CD14-positive monocyte (primary cell): ENCODE measurements at regions not wholly inside any gene's neighbourhood (a gene's known extent, or its start where the extent isn't known, plus 50 kb on each side); places are given as distances from the start of the nearest gene placed in this dataset.

Experiments
- DNase-seq, 3 donors: peaks; one replicate each; pipeline ENCODE4 v3.0.0-alpha.2; 2011 to 2022
- H2AFZ ChIP-seq: 2 replicates; pipeline ENCODE4 v1.6.0; 2012; ENCODE audit warnings: mild to moderate bottlenecking, low read depth, low read length, inconsistent platforms; ENCODE audit not compliant: insufficient read depth, poor library complexity, severe bottlenecking
- H3K27ac ChIP-seq, 2 donors: 1 replicate in 1 of 2; 2 replicates in 1 of 2; pipeline ENCODE4 v1.5.1; 2012 to 2013; ENCODE audit warnings: low read length in 2 of 2, control low read depth in 1 of 2, inconsistent platforms in 1 of 2, low read depth in 1 of 2, mild to moderate bottlenecking in 1 of 2
- H3K27me3 ChIP-seq, 2 donors: one replicate each; pipeline versions ENCODE4 v1.6.0 to v1.6.1; 2011 to 2013; ENCODE audit warnings: low read length in 2 of 2; ENCODE audit not compliant: control insufficient read depth in 2 of 2, insufficient read depth in 2 of 2
- H3K36me3 ChIP-seq, 2 donors: replicated peaks in 1 of 2; 1 replicate in 1 of 2; 2 replicates in 1 of 2; pipeline versions ENCODE4 v1.5.1 to v1.6.1; 2012 to 2013; ENCODE audit warnings: low read length in 2 of 2, control low read depth in 1 of 2, inconsistent platforms in 1 of 2, mild to moderate bottlenecking in 1 of 2; ENCODE audit not compliant: insufficient read depth in 2 of 2, control insufficient read depth in 1 of 2
- H3K4me1 ChIP-seq, 2 donors: 1 replicate in 1 of 2; 2 replicates in 1 of 2; pipeline versions ENCODE4 v1.5.1 to v1.6.1; 2012 to 2013; ENCODE audit warnings: low read length in 2 of 2, control low read depth in 1 of 2, inconsistent platforms in 1 of 2, mild to moderate bottlenecking in 1 of 2, moderate library complexity in 1 of 2; ENCODE audit not compliant: insufficient read depth in 2 of 2, control insufficient read depth in 1 of 2
- H3K4me2 ChIP-seq: replicated peaks from 2 replicates; pipeline ENCODE3; 2012; ENCODE audit warnings: low read length, moderate library complexity, mild to moderate bottlenecking; ENCODE audit not compliant: poor library complexity, severe bottlenecking; ENCODE audit errors: extremely low read depth
- H3K4me3 ChIP-seq, 3 experiments: fragments of 200-600 bp in 1 of 3; sonication (generic) in 1 of 3; replicated peaks in 1 of 3; 1 replicate in 2 of 3; 2 replicates in 1 of 3; pipeline ENCODE4 v1.5.1; 2011 to 2013; ENCODE audit warnings: low read length in 3 of 3, mild to moderate bottlenecking in 3 of 3, control low read depth in 2 of 3, low read depth in 2 of 3, inconsistent platforms in 1 of 3, moderate library complexity in 1 of 3
- H3K79me2 ChIP-seq: 2 replicates; pipeline ENCODE4 v1.6.0; 2012; ENCODE audit warnings: mild to moderate bottlenecking, control low read depth, inconsistent platforms, low read length, moderate library complexity; ENCODE audit not compliant: insufficient read depth
- H3K9ac ChIP-seq: 2 replicates; pipeline ENCODE4 v1.6.0; 2017; ENCODE audit warnings: low read length, mild to moderate bottlenecking; ENCODE audit not compliant: insufficient read depth, poor library complexity, severe bottlenecking
- H3K9me3 ChIP-seq, 2 donors: replicated peaks in 1 of 2; 1 replicate in 1 of 2; 2 replicates in 1 of 2; pipeline versions ENCODE4 v1.5.1 to v1.6.1; 2012 to 2013; ENCODE audit warnings: low read length in 2 of 2, control low read depth in 1 of 2; ENCODE audit not compliant: control insufficient read depth in 1 of 2, insufficient read depth in 1 of 2
- H4K20me1 ChIP-seq: 2 replicates; pipeline ENCODE4 v1.6.0; 2012; ENCODE audit warnings: mild to moderate bottlenecking, low read length, control low read depth, moderate library complexity; ENCODE audit not compliant: insufficient read depth
- H3K27ac Mint-ChIP-seq, 7 donors: one replicate each; pipeline ENCODE4 v1.8.0; 2020; ENCODE audit warnings: mild to moderate bottlenecking in 7 of 7, mixed read lengths in 7 of 7, moderate library complexity in 6 of 7, inconsistent platforms in 2 of 7
- H3K27me3 Mint-ChIP-seq, 3 donors: one replicate each; pipeline ENCODE4 v1.8.0; 2021 to 2022; ENCODE audit warnings: low read depth in 3 of 3, mild to moderate bottlenecking in 3 of 3, mixed read lengths in 3 of 3, moderate library complexity in 3 of 3, inconsistent platforms in 1 of 3
- H3K36me3 Mint-ChIP-seq, 2 donors: one replicate each; pipeline ENCODE4 v1.8.0; 2020; ENCODE audit warnings: mixed read lengths in 2 of 2, inconsistent platforms in 1 of 2, mild to moderate bottlenecking in 1 of 2
- H3K4me1 Mint-ChIP-seq: one replicate; pipeline ENCODE4 v1.8.0; 2020; ENCODE audit warnings: mild to moderate bottlenecking, mixed read lengths
- H3K4me3 Mint-ChIP-seq, 2 donors: one replicate each; pipeline ENCODE4 v1.8.0; 2020; ENCODE audit warnings: mild to moderate bottlenecking in 2 of 2, mixed read lengths in 2 of 2, moderate library complexity in 1 of 2
- H3K9me3 Mint-ChIP-seq, 7 donors: one replicate each; pipeline ENCODE4 v1.8.0; 2020 to 2022; ENCODE audit warnings: mixed read lengths in 7 of 7, mild to moderate bottlenecking in 6 of 7, moderate library complexity in 6 of 7, inconsistent platforms in 2 of 7
- WGBS: methylation state at CpG from one replicate; pipeline ENCODE4 v1.1.5; 2013; ENCODE audit warnings: missing lambda C conversion rate; ENCODE audit not compliant: insufficient coverage; 5-methylcytosine and 5-hydroxymethylcytosine counted together
- intact Hi-C, 2 donors: fragments of 100-400 bp; cut with micrococcal nuclease; formaldehyde crosslinking; loops; one replicate each; pipeline versions ENCODE4 v1.15.0 to v1.15.1; 2023
- TF ChIP-seq, protein P1 (sequence below): fragments of 200-600 bp; IDR thresholded peaks from one replicate; pipeline ENCODE4 v1.8.0; 2022; ENCODE audit warnings: antibody characterized with exemption, mild to moderate bottlenecking

DNA sequence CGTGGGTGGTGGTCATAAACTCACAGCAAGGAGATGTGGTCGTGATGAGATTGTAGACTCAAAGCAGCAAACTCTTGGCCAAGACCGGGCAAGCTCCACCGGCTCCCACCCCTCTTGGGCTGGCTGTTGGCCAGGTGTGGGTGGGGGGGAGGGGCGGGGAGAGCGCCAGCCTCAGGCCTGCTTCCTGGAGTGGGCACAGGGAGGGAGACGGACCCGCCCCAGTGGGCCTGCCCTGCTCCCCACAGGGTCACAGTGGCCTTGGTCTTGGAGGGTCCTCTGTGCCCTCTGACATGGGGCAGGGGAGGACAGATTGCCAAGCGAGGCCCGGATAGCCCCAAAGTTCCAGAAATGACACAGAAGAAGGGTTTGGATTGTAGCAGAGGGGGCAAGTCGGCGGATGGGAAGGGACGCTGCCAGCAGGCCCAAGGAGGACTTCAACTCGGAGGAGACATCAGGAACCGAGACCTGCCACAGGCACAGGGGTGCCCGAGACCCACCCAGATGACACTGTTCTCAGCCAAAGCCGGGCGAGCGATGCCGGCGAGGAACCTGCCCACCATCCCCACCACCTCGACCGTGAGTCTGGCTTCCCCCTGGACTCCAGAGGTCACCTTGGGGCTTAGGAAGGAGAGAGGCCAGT lies 85.4 kb upstream of the ACTRT2 start:
- Mint-ChIP-seq H3K4me1 (no peaks in the 10 kb centered on the region), H3K27ac (no peak overlapping the region), H3K4me3 (no peak overlapping the region), H3K36me3 (no peaks in the 10 kb centered on the region), H3K27me3 (peaks cover 0 to 4% (median 3%) of the 10 kb centered on the region in 3 donors), H3K9me3 (peaks cover 3 to 14% (median 8%) of the 10 kb centered on the region in 7 donors)
- Histone ChIP-seq H2AFZ (no peak overlapping the region), H3K27me3 (no peaks in the 10 kb centered on the region), H3K4me3 (no peak overlapping the region), H3K4me1 (no peaks in the 10 kb centered on the region), H4K20me1 (no peaks in the 10 kb centered on the region), H3K9ac (no peak overlapping the region), H3K36me3 (no peaks in the 10 kb centered on the region), H3K79me2 (no peaks in the 10 kb centered on the region), H3K27ac (no peak overlapping the region), H3K4me2 (no peak overlapping the region), H3K9me3 (peaks cover 3 to 6% of the 10 kb centered on the region in 2 donors)
- TF ChIP-seq, protein P1, sequence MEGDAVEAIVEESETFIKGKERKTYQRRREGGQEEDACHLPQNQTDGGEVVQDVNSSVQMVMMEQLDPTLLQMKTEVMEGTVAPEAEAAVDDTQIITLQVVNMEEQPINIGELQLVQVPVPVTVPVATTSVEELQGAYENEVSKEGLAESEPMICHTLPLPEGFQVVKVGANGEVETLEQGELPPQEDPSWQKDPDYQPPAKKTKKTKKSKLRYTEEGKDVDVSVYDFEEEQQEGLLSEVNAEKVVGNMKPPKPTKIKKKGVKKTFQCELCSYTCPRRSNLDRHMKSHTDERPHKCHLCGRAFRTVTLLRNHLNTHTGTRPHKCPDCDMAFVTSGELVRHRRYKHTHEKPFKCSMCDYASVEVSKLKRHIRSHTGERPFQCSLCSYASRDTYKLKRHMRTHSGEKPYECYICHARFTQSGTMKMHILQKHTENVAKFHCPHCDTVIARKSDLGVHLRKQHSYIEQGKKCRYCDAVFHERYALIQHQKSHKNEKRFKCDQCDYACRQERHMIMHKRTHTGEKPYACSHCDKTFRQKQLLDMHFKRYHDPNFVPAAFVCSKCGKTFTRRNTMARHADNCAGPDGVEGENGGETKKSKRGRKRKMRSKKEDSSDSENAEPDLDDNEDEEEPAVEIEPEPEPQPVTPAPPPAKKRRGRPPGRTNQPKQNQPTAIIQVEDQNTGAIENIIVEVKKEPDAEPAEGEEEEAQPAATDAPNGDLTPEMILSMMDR: no peak
- intact Hi-C loops: loop anchor here in 1 of 2 donors (2.0 kb wide), 1 partner anchor 71 kb away; no protein-coding TSS in a partner anchor
- 90% methylated on average over 16 of the region's 23 CpGs for WGBS
- no peak for DNase-seq

- intact Hi-C loops: loop anchor here in 1 of 2 donors (2.0 kb wide), 1 partner anchor 72 kb away; no protein-coding TSS in a partner anchor
- DNase-seq: no peak
- Histone ChIP-seq H4K20me1 (no peaks in the 10 kb centered on the region), H3K9me3 (peaks cover 8 to 12% of the 10 kb centered on the region in 2 donors), H3K4me2 (no peak overlapping the region), H3K36me3 (no peaks in the 10 kb centered on the region), H3K27me3 (no peaks in the 10 kb centered on the region), H3K4me1 (no peaks in the 10 kb centered on the region), H3K4me3 (no peak overlapping the region), H3K9ac (no peak overlapping the region), H2AFZ (no peak overlapping the region), H3K79me2 (no peaks in the 10 kb centered on the region), H3K27ac (no peak overlapping the region)
- Mint-ChIP-seq H3K4me1 (no peaks in the 10 kb centered on the region), H3K4me3 (no peak overlapping the region), H3K27me3 (peaks cover 0 to 4% (median 2%) of the 10 kb centered on the region in 3 donors), H3K9me3 (peaks cover 6 to 18% (median 14%) of the 10 kb centered on the region in 7 donors), H3K36me3 (no peaks in the 10 kb centered on the region), H3K27ac (no peak overlapping the region)
- TF ChIP-seq, protein P1: no peak
- 90% methylated on average over 10 of the region's 22 CpGs for WGBS
Measured at GRCh38 chr1:2936559-2937515, 84.4 kb upstream of the ACTRT2 start.
